ENCODE measurements at regions not wholly inside any gene's neighbourhood (a gene's known extent, or its start where the extent isn't known, plus 50 kb on each side); places are given as distances from the start of the nearest gene placed in this dataset.

GRCh38 chr6:20326422-20326728, 75.3 kb upstream of the E2F3 start:
- Histone ChIP-seq H3K9ac (ENCODE audit: low read length) (no peak overlapping the region), H3K79me2 (ENCODE audit: insufficient read depth, low read length) (no peaks in the 10 kb centered on the region), H3K4me3 (ENCODE audit: low read depth, low read length, poor library complexity, severe bottlenecking) (no peak overlapping the region), H3K27me3 (ENCODE audit: insufficient read depth, low read length) (no peaks in the 10 kb centered on the region), H3K9me3 (ENCODE audit: low read length) (no peaks in the 10 kb centered on the region), H2AFZ (ENCODE audit: low read length) (no peak overlapping the region), H3K27ac (ENCODE audit: low read depth, low read length, poor library complexity, severe bottlenecking) (no peak overlapping the region), H3K36me3 (ENCODE audit: insufficient read depth, low read length) (no peaks in the 10 kb centered on the region), H3K9me2 (ENCODE audit: low read depth, low read length) (no peaks in the 10 kb centered on the region), H3K4me1 (ENCODE audit: insufficient read depth, low read length, severe bottlenecking) (no peaks in the 10 kb centered on the region), H4K20me1 (ENCODE audit: insufficient read depth, low read length) (no peaks in the 10 kb centered on the region), H3K4me2 (ENCODE audit: low read length) (no peak overlapping the region), H3F3A (ENCODE audit: insufficient read depth, low read length) (no peaks in the 10 kb centered on the region)
- TF ChIP-seq EZH2 (IDR thresholded peaks at IDR 0.05; ENCODE audit: borderline replicate concordance, low read length): no peak
- TF ChIP-seq, protein P1, sequence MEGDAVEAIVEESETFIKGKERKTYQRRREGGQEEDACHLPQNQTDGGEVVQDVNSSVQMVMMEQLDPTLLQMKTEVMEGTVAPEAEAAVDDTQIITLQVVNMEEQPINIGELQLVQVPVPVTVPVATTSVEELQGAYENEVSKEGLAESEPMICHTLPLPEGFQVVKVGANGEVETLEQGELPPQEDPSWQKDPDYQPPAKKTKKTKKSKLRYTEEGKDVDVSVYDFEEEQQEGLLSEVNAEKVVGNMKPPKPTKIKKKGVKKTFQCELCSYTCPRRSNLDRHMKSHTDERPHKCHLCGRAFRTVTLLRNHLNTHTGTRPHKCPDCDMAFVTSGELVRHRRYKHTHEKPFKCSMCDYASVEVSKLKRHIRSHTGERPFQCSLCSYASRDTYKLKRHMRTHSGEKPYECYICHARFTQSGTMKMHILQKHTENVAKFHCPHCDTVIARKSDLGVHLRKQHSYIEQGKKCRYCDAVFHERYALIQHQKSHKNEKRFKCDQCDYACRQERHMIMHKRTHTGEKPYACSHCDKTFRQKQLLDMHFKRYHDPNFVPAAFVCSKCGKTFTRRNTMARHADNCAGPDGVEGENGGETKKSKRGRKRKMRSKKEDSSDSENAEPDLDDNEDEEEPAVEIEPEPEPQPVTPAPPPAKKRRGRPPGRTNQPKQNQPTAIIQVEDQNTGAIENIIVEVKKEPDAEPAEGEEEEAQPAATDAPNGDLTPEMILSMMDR (IDR thresholded peaks at IDR 0.05; ENCODE audit: low read length): no peak

DNA sequence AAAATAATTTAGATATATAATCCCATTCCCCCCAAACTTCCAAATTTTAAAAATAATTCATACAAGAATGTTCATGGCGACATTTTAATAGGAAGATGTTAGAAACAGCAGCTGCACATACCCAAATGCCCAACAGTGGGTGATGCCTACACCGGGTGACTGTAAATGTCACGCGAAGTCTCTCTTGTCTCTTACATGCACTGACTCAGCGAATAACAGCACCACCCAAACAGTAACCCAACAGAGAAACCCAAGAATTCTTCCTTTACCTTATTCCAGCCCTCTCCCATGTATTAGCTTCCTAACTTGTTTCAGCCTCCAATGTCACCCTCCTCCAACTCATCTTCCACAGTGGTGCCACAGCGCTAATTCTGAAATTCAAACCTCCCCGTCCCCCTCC, 74.5 kb upstream of the E2F3 start:
- no peak overlapping the region for H3K4me3 ChIP-seq (ENCODE audit: low read depth, low read length, poor library complexity, severe bottlenecking)
- H3K27me3 ChIP-seq (ENCODE audit: insufficient read depth, low read length): no peaks in the 10 kb centered on the region
- no peaks in the 10 kb centered on the region for H3F3A ChIP-seq (ENCODE audit: insufficient read depth, low read length)
- no peaks in the 10 kb centered on the region for H4K20me1 ChIP-seq (ENCODE audit: insufficient read depth, low read length)
- no peaks in the 10 kb centered on the region for H3K4me1 ChIP-seq (ENCODE audit: insufficient read depth, low read length, severe bottlenecking)
- no peaks in the 10 kb centered on the region for H3K79me2 ChIP-seq (ENCODE audit: insufficient read depth, low read length)
- TF ChIP-seq, protein P1 (IDR thresholded peaks at IDR 0.05; ENCODE audit: low read length): no peak
- TF ChIP-seq EZH2 (IDR thresholded peaks at IDR 0.05; ENCODE audit: borderline replicate concordance, low read length): no peak
- H3K9me3 ChIP-seq (ENCODE audit: low read length): no peaks in the 10 kb centered on the region
- H3K9me2 ChIP-seq (ENCODE audit: low read depth, low read length): no peaks in the 10 kb centered on the region
- H3K27ac ChIP-seq (ENCODE audit: low read depth, low read length, poor library complexity, severe bottlenecking): no peak overlapping the region
- H3K36me3 ChIP-seq (ENCODE audit: insufficient read depth, low read length): no peaks in the 10 kb centered on the region
- no peak overlapping the region for H2AFZ ChIP-seq (ENCODE audit: low read length)
- H3K9ac ChIP-seq (ENCODE audit: low read length): no peak overlapping the region
- H3K4me2 ChIP-seq (ENCODE audit: low read length): no peak overlapping the region

- Histone ChIP-seq H2AFZ (ENCODE audit: low read length) (no peak overlapping the region), H3K27me3 (ENCODE audit: insufficient read depth, low read length) (no peaks in the 10 kb centered on the region), H3F3A (ENCODE audit: insufficient read depth, low read length) (no peaks in the 10 kb centered on the region), H3K9me3 (ENCODE audit: low read length) (no peaks in the 10 kb centered on the region), H3K4me1 (ENCODE audit: insufficient read depth, low read length, severe bottlenecking) (no peaks in the 10 kb centered on the region), H3K4me2 (ENCODE audit: low read length) (no peak overlapping the region), H3K9me2 (ENCODE audit: low read depth, low read length) (no peaks in the 10 kb centered on the region), H4K20me1 (ENCODE audit: insufficient read depth, low read length) (no peaks in the 10 kb centered on the region), H3K4me3 (ENCODE audit: low read depth, low read length, poor library complexity, severe bottlenecking) (no peak overlapping the region), H3K36me3 (ENCODE audit: insufficient read depth, low read length) (no peaks in the 10 kb centered on the region), H3K9ac (ENCODE audit: low read length) (no peak overlapping the region), H3K27ac (ENCODE audit: low read depth, low read length, poor library complexity, severe bottlenecking) (no peak overlapping the region), H3K79me2 (ENCODE audit: insufficient read depth, low read length) (no peaks in the 10 kb centered on the region)
- TF ChIP-seq EZH2 (IDR thresholded peaks at IDR 0.05; ENCODE audit: borderline replicate concordance, low read length): no peak
- TF ChIP-seq, protein P1 (IDR thresholded peaks at IDR 0.05; ENCODE audit: low read length): no peak
These were observed 73.3 kb upstream of the E2F3 start for GRCh38 chr6:20328266-20328923.
